GM12878 (cell line): ENCODE measurements at regions not wholly inside any gene's neighbourhood (a gene's known extent, or its start where the extent isn't known, plus 50 kb on each side); places are given as distances from the start of the nearest gene placed in this dataset.

Experiments used
- ATAC-seq: fragments of 200-7000 bp; cut with Tn5 transposase; 3 replicates; pipeline ENCODE4 v1.9.1; 2020; ENCODE audit warnings: mild to moderate bottlenecking, moderate library complexity
- BruUV-seq: library from RNA; stranded (reverse); fragments of 400-500 nt; replicated peaks from 2 replicates; lab custom pipeline; 2021; lab: Mats Ljungman, UMichigan
- CTCF ChIA-PET: fragments of 300-600 bp; sonication (Branson Sonifier 250); formaldehyde crosslinking; extraction: SDS; loops from one replicate; lab custom pipeline; 2021; ENCODE audit warnings: inconsistent platforms; lab: Yijun Ruan, JAX
- POLR2A ChIA-PET: fragments of 350-600 bp; formaldehyde crosslinking; extraction: SDS; loops from one replicate; lab custom pipeline; 2021; ENCODE audit warnings: inconsistent platforms; lab: Charles Lee
- RAD21 ChIA-PET: fragments of 300-600 bp; sonication (Branson Sonifier 250); formaldehyde crosslinking; loops from one replicate; lab custom pipeline; 2023; ENCODE audit warnings: antibody characterized with exemption; ENCODE audit not compliant: unreplicated experiment; lab: Charles Lee
- SMC1A ChIA-PET: fragments of 300-600 bp; sonication (Branson Sonifier 250); formaldehyde crosslinking; loops from one replicate; lab custom pipeline; 2023; ENCODE audit not compliant: unreplicated experiment, uncharacterized antibody; lab: Charles Lee
- DNase-seq: peaks from one replicate; pipeline ENCODE4 v3.0.0-alpha.2; 2011; ENCODE audit warnings: low read depth, low spot score
- FAIRE-seq: peaks from 3 replicates; lab custom pipeline; 2011; peaks lifted over from hg19 to GRCh38; lab: Jason Lieb, UNC
- H2AFZ ChIP-seq: 2 replicates; pipeline ENCODE4 v1.6.0; 2011; ENCODE audit warnings: low read depth, low read length, control low read depth; ENCODE audit not compliant: control insufficient read depth
- H3K27ac ChIP-seq: 2 replicates; pipeline ENCODE4 v1.5.1; 2011; ENCODE audit warnings: control low read depth; ENCODE audit not compliant: control insufficient read depth, insufficient read depth
- H3K27me3 ChIP-seq, 2 experiments: replicated peaks in 1 of 2; 2 replicates each; pipeline versions ENCODE4 v1.6.0 to v1.6.1; 2011; ENCODE audit warnings: low read length in 1 of 2; ENCODE audit not compliant: control insufficient read depth in 2 of 2, insufficient read depth in 2 of 2
- H3K36me3 ChIP-seq, 2 experiments: 2 replicates each; pipeline ENCODE4 v1.5.1; 2011; ENCODE audit warnings: low read length in 1 of 2; ENCODE audit not compliant: control insufficient read depth in 2 of 2, insufficient read depth in 2 of 2
- H3K4me1 ChIP-seq: 2 replicates; pipeline ENCODE4 v1.6.1; 2011; ENCODE audit warnings: mild to moderate bottlenecking, low read length, moderate library complexity, mixed read lengths; ENCODE audit not compliant: control insufficient read depth, insufficient read depth
- H3K4me2 ChIP-seq: 2 replicates; pipeline ENCODE4 v1.6.0; 2011; ENCODE audit warnings: control low read depth; ENCODE audit not compliant: control insufficient read depth, insufficient read depth
- H3K4me3 ChIP-seq: fragments of 200-600 bp; sonication (generic); 2 replicates; pipeline ENCODE4 v1.5.1; 2016
- H3K79me2 ChIP-seq: 2 replicates; pipeline ENCODE4 v1.6.0; 2011; ENCODE audit warnings: low read length; ENCODE audit not compliant: control insufficient read depth, insufficient read depth
- H3K9ac ChIP-seq: 2 replicates; pipeline ENCODE4 v1.8.0; 2011; ENCODE audit warnings: low read length, control low read depth, mixed read lengths; ENCODE audit not compliant: control insufficient read depth, insufficient read depth
- H3K9me3 ChIP-seq: replicated peaks from 3 replicates; pipeline ENCODE4 v1.5.1; 2011; ENCODE audit warnings: mild to moderate bottlenecking, low read length; ENCODE audit not compliant: control insufficient read depth, insufficient read depth
- H4K20me1 ChIP-seq: 2 replicates; pipeline ENCODE4 v1.6.0; 2011; ENCODE audit not compliant: control insufficient read depth, insufficient read depth
- IRF3 ChIP-seq: fragments of 450-650 bp; IDR thresholded peaks from 2 replicates; pipeline ENCODE4 v1.6.1; 2014; ENCODE audit warnings: mild to moderate bottlenecking
- MTA2 ChIP-seq: fragments of 450-650 bp; IDR thresholded peaks from 2 replicates; pipeline ENCODE4 v1.6.1; 2016; ENCODE audit warnings: low read depth, mild to moderate bottlenecking, moderate library complexity
- NKRF ChIP-seq: fragments of 450-650 bp; conservative IDR thresholded peaks from 2 replicates; pipeline ENCODE4 v1.6.1; 2017; ENCODE audit warnings: mild to moderate bottlenecking, moderate library complexity
- NRF1 ChIP-seq: conservative IDR thresholded peaks from 2 replicates; pipeline ENCODE4 v1.6.1; 2011; ENCODE audit warnings: mild to moderate bottlenecking, low read depth, low read length, improper control_type of control experiment
- PKNOX1 ChIP-seq: fragments of 450-650 bp; IDR thresholded peaks from 2 replicates; pipeline ENCODE4 v1.6.1; 2016; ENCODE audit warnings: mild to moderate bottlenecking
- RAD21 ChIP-seq: IDR thresholded peaks from 2 replicates; pipeline ENCODE4 v1.6.1; 2011; ENCODE audit warnings: mild to moderate bottlenecking, low read depth, low read length, moderate library complexity; ENCODE audit not compliant: insufficient read depth
- SREBF2 ChIP-seq: IDR thresholded peaks from 2 replicates; pipeline ENCODE4 v1.6.1; 2012; ENCODE audit warnings: mild to moderate bottlenecking, low read length
- ZNF274 ChIP-seq: IDR thresholded peaks from one replicate; pipeline ENCODE4 v1.8.0; 2011; ENCODE audit not compliant: insufficient read length, insufficient read depth
- ZSCAN29 ChIP-seq: fragments of 450-650 bp; IDR thresholded peaks from 2 replicates; pipeline ENCODE4 v1.6.1; 2017; ENCODE audit warnings: mild to moderate bottlenecking, moderate library complexity
- WGBS: methylation state at CpG from one replicate; pipeline ENCODE4 v1.1.6; 2016; ENCODE audit warnings: low lambda C conversion rate; ENCODE audit not compliant: insufficient replicate concordance, insufficient coverage; ENCODE audit errors: missing lambda C conversion rate; 5-methylcytosine and 5-hydroxymethylcytosine counted together
- in situ Hi-C: fragments of 300-500 bp; cut with MboI; formaldehyde crosslinking; loops from 9 replicates; pipeline ENCODE4 v1.14.3; 2018; ENCODE audit warnings: mixed read lengths
- intact Hi-C: fragments of 100-400 bp; cut with micrococcal nuclease; formaldehyde crosslinking; loops from one replicate; pipeline ENCODE4 v1.14.2; 2022; ENCODE audit not compliant: unreplicated experiment

- no TSS peak for BruUV-seq
- Histone ChIP-seq H3K4me1 (no peaks in the 10 kb centered on the region), H3K9ac (no peak overlapping the region), H3K4me3 (no peak overlapping the region), H4K20me1 (no peaks in the 10 kb centered on the region), H3K9me3 (no peaks in the 10 kb centered on the region), H3K36me3 (no peaks in the 10 kb centered on the region), H2AFZ (no peak overlapping the region), H3K27ac (no peak overlapping the region), H3K4me2 (no peak overlapping the region), H3K79me2 (no peaks in the 10 kb centered on the region), H3K27me3 (no peaks in the 10 kb centered on the region; a peak in 1 of 4 replicates)
- POLR2A ChIA-PET, result no interaction called here
- TF ChIP-seq NKRF (no peak), IRF3 (no peak), PKNOX1 (no peak), ZSCAN29 (no peak), NRF1 (no peak), RAD21 (no peak), SREBF2 (no peak), MTA2 (no peak), ZNF274 (no peak)
- DNase-seq (no peak), ATAC-seq (no peak), FAIRE-seq (no peak)
- RAD21 ChIA-PET, result no interaction called here
- WGBS, result 0% methylated on average over 3 of the region's 3 CpGs
- in situ Hi-C loops (no loop called here), intact Hi-C loops (no loop called here)
- SMC1A ChIA-PET, result no interaction called here
- CTCF ChIA-PET, result no interaction called here
Measured at GRCh38 chr10:113455947-113456346, 96.9 kb upstream of the HABP2 start.
